Retina (tissue), 1 donor: ENCODE measurements at regions not wholly inside any gene's neighbourhood (a gene's known extent, or its start where the extent isn't known, plus 50 kb on each side); places are given as distances from the start of the nearest gene placed in this dataset.
"Not testable (repeated sequence)": the region's sequence is repeated elsewhere in the genome, so short reads cannot be mapped to it uniquely, and the experiment has no call there.

Source experiments
- DNase-seq: peaks from one replicate; pipeline ENCODE4 v3.0.0-alpha.2; 2016

DNA sequence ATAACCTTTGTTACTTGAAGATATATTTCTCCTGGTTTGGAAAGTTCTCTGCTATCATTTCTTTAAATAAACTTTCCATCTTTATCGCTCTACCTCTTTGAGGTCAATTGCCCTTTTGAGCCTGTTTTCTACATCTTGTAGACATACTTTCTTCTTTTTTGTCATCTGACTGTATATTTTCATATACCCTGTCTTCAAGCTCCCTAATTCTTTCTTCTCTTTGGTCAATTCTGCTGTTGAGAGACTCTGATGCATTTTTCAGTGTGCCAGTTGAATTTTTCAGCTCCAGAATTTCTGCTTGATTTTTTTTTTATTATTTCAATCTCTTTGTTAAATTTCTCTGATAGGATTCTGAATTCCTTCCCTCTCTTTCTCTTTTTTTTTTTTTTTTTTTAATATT lies 511.2 kb upstream of the GRAMD2B start:
- DNase-seq = no peak

- no peak for DNase-seq
Observed at GRCh38 chr5:125913200-125913599, 510.0 kb upstream of the GRAMD2B start.

DNA sequence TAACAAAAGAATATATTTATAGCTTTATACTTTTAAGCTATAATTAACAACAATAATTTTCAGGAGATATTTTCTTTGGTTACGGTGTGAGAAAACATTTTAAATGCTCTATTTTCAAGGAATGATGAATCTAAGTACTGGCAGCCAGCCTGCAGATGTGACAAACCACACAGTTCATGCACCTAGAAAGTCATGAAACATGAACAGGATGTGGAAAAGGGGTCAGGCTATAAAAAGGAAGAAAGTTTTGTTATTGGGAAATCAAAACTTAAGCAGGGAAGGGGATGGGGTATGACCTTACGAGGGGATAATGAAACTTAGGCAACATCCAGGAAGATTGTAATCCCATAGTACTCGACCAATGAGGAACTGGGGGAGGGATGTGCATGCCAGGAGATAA lies 508.7 kb upstream of the GRAMD2B start:
- no peak for DNase-seq

DNA sequence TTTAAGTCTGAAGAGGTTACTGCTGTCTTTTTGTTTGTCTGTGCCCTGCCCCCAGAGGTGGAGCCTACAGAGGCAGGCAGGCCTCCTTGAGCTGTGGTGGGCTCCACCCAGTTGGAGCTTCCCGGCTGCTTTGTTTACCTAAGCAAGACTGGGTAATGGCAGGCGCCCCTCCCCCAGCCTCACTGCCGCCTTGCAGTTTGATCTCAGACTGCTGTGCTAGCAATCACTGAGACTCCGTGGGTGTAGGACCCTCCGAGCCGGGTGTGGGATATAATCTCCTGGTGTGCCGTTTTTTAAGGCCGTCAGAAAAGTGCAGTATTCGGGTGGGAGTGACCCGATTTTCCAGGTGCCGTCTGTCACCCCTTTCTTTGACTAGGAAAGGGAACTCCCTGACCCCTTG lies 499.3 kb upstream of the GRAMD2B start:
- DNase-seq = not testable (repeated sequence)

DNA sequence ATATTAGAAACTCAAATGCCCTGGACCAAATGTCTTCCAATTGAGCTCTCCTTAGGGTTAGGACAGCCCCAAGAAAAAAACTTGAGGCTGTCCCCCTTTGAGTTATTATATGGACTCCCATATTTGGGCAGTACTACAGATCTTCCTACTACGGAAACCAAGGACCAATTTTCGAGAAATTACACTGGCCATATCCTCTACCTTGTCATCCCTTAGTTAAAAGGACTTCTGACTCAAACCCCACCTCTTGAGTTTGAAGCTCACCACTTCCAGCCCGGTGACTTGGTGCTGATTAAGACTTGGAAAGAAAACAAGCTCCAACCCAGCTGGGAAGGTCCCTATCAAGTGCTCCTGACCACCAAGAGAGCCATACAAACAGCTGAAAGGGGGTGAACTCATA lies 497.0 kb upstream of the GRAMD2B start:
- no peak for DNase-seq

- no peak for DNase-seq
Observed at GRCh38 chr5:125928663-125929062, 494.5 kb upstream of the GRAMD2B start.

GRCh38 chr5:125950012-125950615 lies 473.1 kb upstream of the GRAMD2B start:
- no peak for DNase-seq

DNA sequence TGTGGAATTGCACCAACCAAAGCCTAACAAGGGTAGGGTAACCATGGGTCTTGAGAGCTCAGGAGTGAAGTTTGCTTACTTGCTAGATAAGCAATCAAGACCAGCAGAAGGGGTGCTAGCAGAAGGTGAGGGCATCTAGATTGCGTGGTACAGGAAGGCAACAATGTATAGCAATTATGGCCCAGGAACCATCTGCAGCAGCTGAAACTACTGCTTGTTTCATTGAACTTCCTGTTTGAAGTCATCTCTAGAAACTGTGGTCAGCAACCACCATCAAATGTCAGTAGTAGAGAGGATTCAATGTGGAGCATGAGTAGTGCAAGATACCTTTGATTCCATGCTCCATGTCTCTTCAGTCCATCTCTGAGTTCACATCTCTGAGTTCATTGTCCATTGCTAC lies 462.1 kb upstream of the GRAMD2B start:
- no peak for DNase-seq

GRCh38 chr5:125965577-125965976 lies 457.6 kb upstream of the GRAMD2B start:
- no peak for DNase-seq

DNA sequence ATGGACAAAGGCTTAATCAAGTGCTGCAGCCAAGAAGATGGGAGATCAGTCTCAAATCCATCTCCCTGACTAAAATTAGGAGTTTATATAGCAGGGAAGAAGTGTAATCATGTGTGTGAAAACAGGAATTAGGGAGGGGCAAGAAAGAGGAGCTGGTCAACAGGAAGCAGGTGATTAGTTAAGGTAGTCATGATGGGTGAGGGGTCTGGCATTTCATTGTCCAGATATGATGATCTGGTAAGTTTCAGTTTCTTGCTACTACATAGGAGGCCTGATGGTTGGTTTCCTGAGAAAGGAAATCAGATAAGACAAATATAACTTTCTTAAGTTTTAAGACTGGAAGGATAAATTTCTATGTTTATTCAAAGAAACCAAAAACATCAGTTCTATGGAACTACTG lies 455.6 kb upstream of the GRAMD2B start:
- DNase-seq = no peak

DNA sequence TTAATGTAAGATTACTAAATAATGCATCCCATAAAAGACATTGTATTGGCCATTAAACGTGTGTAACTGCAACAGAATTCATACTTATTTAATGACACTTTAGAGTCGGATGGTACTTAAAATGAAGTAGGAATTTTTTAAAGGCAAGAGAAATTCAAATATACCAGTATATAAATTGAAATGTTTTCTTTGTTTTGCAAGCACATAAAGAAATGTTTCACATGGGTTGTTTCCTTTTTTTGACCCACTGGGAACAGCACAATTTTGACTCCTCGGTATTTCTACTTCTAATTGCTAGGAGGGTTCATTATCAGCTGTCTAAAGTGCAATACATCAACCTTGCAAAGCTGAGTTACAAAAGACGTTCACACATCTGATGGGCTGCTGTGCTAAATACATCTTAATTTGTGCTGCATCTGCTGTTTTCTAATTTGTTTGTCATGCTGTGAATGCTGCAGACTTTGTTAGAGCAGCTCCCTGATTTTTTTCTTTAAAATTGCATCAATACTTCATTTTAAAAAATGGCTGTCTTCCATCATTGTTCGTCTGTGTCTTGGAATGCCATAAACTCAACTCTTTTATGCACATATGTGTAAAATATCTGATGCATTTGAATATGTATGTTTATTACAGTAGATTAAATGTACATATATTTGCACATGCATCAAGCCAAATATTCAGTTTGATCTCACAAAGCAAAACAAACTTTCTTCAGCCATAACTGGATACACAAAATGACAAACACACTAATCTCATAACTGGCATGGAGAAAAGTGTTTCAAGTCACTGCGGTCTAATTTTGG lies 454.0 kb upstream of the GRAMD2B start:
- no peak for DNase-seq

GRCh38 chr5:125969814-125970171 lies 453.4 kb upstream of the GRAMD2B start:
- peak; percentile 12 for DNase-seq

GRCh38 chr5:125970631-125971307 lies 452.4 kb upstream of the GRAMD2B start:
- DNase-seq = peak; percentile 53

DNA sequence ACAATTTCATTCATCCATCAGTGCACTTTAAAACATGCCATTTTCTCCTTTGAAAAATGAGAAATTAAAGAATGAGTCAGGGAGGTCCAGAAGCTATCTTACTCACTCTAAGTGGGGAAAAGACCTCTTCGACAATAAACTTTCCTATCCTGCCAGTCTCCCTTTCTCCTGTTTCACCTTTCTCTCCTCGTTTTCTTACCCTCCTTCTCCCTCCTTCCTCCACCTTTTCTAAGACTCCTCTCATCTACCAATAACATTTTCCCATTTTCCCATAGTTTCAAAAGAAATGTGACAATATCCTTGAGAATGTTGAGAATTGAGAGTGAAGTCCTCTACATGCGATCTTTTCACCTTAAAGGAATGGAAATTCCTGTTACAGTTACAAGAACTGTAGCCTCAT lies 450.5 kb upstream of the GRAMD2B start:
- no peak for DNase-seq

GRCh38 chr5:125974679-125975078 lies 448.5 kb upstream of the GRAMD2B start:
- peak; percentile 5 for DNase-seq

DNA sequence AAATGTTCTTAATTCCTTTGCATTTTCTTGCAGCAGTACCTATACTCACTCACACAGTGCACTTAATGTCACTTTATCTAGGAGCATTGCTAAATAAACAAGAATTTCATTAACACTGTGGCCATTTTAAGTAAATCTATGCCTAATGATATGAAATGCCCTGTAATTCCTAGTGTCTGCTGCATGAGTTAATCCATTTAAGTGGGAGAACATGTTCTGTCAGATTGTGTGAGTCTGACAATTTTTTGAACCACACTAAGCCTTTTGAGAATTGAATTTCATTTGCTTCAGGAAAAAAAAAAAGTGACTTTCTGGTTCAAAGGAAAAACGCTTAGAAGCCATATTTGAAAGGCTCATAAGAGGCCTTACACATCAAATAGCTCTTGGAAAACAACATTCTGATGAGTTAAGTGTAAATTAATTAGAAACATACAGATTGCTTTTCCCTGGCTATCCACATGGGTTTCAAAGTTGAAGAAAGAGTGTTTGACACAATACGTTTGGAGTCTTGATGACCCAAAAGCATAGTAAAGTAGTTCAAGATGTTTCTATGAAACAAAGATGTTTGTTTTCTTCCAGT lies 446.7 kb upstream of the GRAMD2B start:
- DNase-seq = no peak

GRCh38 chr5:125978015-125978414 lies 445.2 kb upstream of the GRAMD2B start:
- no peak for DNase-seq

DNA sequence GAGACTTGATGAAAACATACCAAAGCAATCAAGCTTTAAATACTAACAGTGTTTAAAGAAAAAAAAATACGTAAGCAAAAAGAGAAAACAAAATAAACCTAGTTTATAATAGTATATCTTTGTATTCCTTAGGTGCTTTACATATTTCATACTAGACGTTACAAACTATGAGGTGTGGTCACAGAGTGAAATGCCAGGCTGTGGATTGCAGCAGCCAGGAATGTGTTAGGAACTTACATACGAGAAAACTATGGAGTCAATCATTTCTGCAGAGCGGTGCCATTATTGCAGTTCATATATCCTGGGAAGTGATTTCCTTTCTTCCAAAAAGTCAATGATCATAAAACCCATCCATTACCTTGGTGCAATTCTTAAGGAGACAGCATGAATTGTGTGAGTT lies 443.6 kb upstream of the GRAMD2B start:
- DNase-seq = no peak

GRCh38 chr5:125981016-125981415 lies 442.2 kb upstream of the GRAMD2B start:
- no peak for DNase-seq

- DNase-seq = no peak
Observed at GRCh38 chr5:125987677-125988255, 435.4 kb upstream of the GRAMD2B start.

- no peak for DNase-seq
Observed at GRCh38 chr5:125992050-125992449, 431.2 kb upstream of the GRAMD2B start.

- not testable (repeated sequence) for DNase-seq
Observed at GRCh38 chr5:125999271-126000030, 423.8 kb upstream of the GRAMD2B start.

DNA sequence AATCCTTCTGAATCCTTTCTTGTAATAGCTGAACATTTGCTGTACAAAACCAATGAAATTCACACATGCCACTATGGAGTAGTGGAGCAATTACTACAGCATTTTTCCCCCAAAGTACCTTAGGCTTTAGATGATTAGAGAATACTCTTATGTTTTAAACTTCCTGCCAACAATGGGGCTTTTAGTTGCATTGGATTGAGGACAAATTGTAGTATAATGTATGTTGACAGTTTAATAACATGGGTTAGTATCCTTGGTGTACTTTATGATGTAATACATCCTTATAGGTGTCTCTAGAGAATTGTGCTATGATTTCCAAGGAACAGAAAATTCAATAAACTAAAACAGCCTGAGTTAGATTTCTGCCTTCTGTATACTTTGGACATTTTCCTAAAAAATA lies 422.7 kb upstream of the GRAMD2B start:
- no peak for DNase-seq
